CD4-positive, alpha-beta T cell (primary cell): ENCODE measurements at regions not wholly inside any gene's neighbourhood (a gene's known extent, or its start where the extent isn't known, plus 50 kb on each side); places are given as distances from the start of the nearest gene placed in this dataset.

Experiments
- ATAC-seq: fragments of 200-7000 bp; cut with Tn5 transposase; one replicate; pipeline ENCODE4 v1.10.0; 2022; ENCODE audit warnings: mild to moderate bottlenecking; ENCODE audit not compliant: poor library complexity
- CTCF ChIA-PET: fragments of 350-600 bp; sonication (Branson Sonifier 250); formaldehyde crosslinking; loops from one replicate; lab custom pipeline; 2021; ENCODE audit warnings: antibody characterized with exemption, inconsistent platforms; lab: Charles Lee
- POLR2A ChIA-PET: fragments of 350-600 bp; sonication (Branson Sonifier 250); formaldehyde crosslinking; loops from one replicate; lab custom pipeline; 2021; ENCODE audit warnings: antibody characterized with exemption, inconsistent platforms; lab: Charles Lee
- DNase-seq, 14 experiments: peaks; one replicate each; pipeline ENCODE4 v3.0.0-alpha.2; 2013 to 2020; ENCODE audit warnings: mixed read lengths in 2 of 14
- H3K27ac ChIP-seq, 2 donors: one replicate each; pipeline versions ENCODE4 v1.5.1 to v1.7.0; 2013; ENCODE audit warnings: low read length in 2 of 2, low read depth in 1 of 2, mild to moderate bottlenecking in 1 of 2
- H3K27me3 ChIP-seq, 2 experiments: 1 replicate in 1 of 2; 2 replicates in 1 of 2; pipeline versions ENCODE4 v1.6.1 to v1.7.0; 2013; ENCODE audit warnings: low read length in 2 of 2, control low read depth in 1 of 2, mild to moderate bottlenecking in 1 of 2, moderate library complexity in 1 of 2; ENCODE audit not compliant: insufficient read depth in 2 of 2, control insufficient read depth in 1 of 2
- H3K36me3 ChIP-seq: one replicate; pipeline ENCODE4 v1.6.1; 2013; ENCODE audit warnings: low read length, control low read depth; ENCODE audit not compliant: insufficient read depth
- H3K4me1 ChIP-seq: one replicate; pipeline ENCODE4 v1.6.1; 2013; ENCODE audit warnings: low read length, control low read depth; ENCODE audit not compliant: insufficient read depth
- H3K4me3 ChIP-seq: one replicate; pipeline ENCODE4 v1.5.1; 2013; ENCODE audit warnings: mild to moderate bottlenecking, low read length, moderate library complexity
- H3K9me3 ChIP-seq, 2 experiments: 1 replicate in 1 of 2; 2 replicates in 1 of 2; pipeline versions ENCODE4 v1.6.1 to v1.7.0; 2013; ENCODE audit warnings: low read length in 2 of 2, mild to moderate bottlenecking in 2 of 2, control low read depth in 1 of 2, moderate library complexity in 1 of 2; ENCODE audit not compliant: control insufficient read depth in 1 of 2, insufficient read depth in 1 of 2
- H3K27ac Mint-ChIP-seq: one replicate; pipeline ENCODE4 v1.8.0; 2020; ENCODE audit warnings: mixed read lengths
- H3K27me3 Mint-ChIP-seq: one replicate; pipeline ENCODE4 v1.8.0; 2021; ENCODE audit warnings: mixed read lengths
- H3K36me3 Mint-ChIP-seq: one replicate; pipeline ENCODE4 v1.8.0; 2021; ENCODE audit warnings: low read depth, mixed read lengths
- H3K4me1 Mint-ChIP-seq: one replicate; pipeline ENCODE4 v1.8.0; 2021; ENCODE audit warnings: low read depth, mixed read lengths
- H3K4me3 Mint-ChIP-seq: one replicate; pipeline ENCODE4 v1.8.0; 2020; ENCODE audit warnings: mild to moderate bottlenecking, mixed read lengths
- H3K9me3 Mint-ChIP-seq: one replicate; pipeline ENCODE4 v1.8.0; 2020; ENCODE audit warnings: mixed read lengths
- CTCF ChIP-seq: fragments of 200-600 bp; IDR thresholded peaks from one replicate; pipeline ENCODE4 v1.8.0; 2022; ENCODE audit warnings: antibody characterized with exemption, mild to moderate bottlenecking
- intact Hi-C, 2 experiments: fragments of 100-400 bp; cut with DNase I in 1 of 2; cut with micrococcal nuclease in 1 of 2; formaldehyde crosslinking; loops; one replicate each; pipeline versions ENCODE4 v1.15.1 to v1.9.0; 2023 to 2025; cut with DNase I, micrococcal nuclease

- H3K4me3 ChIP-seq: no peak overlapping the region
- no peaks in the 10 kb centered on the region for H3K9me3 ChIP-seq
- no peak overlapping the region for H3K27ac Mint-ChIP-seq
- no peaks in the 10 kb centered on the region for H3K4me1 Mint-ChIP-seq
- CTCF ChIA-PET: no interaction called here
- no peak for DNase-seq
- H3K4me1 ChIP-seq: no peaks in the 10 kb centered on the region
- POLR2A ChIA-PET: no interaction called here
- intact Hi-C loops: no loop called here
- H3K27ac ChIP-seq: no peak overlapping the region
- no peak for ATAC-seq
- no peak for TF ChIP-seq CTCF
- H3K36me3 ChIP-seq: peaks cover 51% of the 10 kb centered on the region
- H3K27me3 ChIP-seq: no peaks in the 10 kb centered on the region
- H3K36me3 Mint-ChIP-seq: peaks cover 71% of the 10 kb centered on the region
- H3K27me3 Mint-ChIP-seq: no peaks in the 10 kb centered on the region
- no peak overlapping the region for H3K4me3 Mint-ChIP-seq
- no peaks in the 10 kb centered on the region for H3K9me3 Mint-ChIP-seq
These were observed 54.6 kb upstream of the POU4F3 start for GRCh38 chr5:146284016-146284415.
